Trophoblast cell (in vitro differentiated cells and primary cell): ENCODE measurements at regions not wholly inside any gene's neighbourhood (a gene's known extent, or its start where the extent isn't known, plus 50 kb on each side); places are given as distances from the start of the nearest gene placed in this dataset.

ENCODE experiments used
- DNase-seq, 2 donors: peaks; one replicate each; pipeline ENCODE4 v3.0.0-alpha.2; 2016
- H2AFZ ChIP-seq: 2 replicates; pipeline ENCODE4 v1.6.1; 2013; ENCODE audit warnings: low read length, moderate library complexity, mild to moderate bottlenecking; ENCODE audit not compliant: insufficient read depth, poor library complexity
- H2AK5ac ChIP-seq: 2 replicates; pipeline ENCODE4 v1.6.1; 2013; ENCODE audit warnings: mild to moderate bottlenecking, low read length
- H2BK120ac ChIP-seq: 2 replicates; pipeline ENCODE4 v1.6.1; 2013; ENCODE audit warnings: low read length, mild to moderate bottlenecking, moderate library complexity; ENCODE audit not compliant: insufficient read depth, poor library complexity
- H2BK12ac ChIP-seq: 2 replicates; pipeline ENCODE4 v1.6.1; 2013; ENCODE audit warnings: mild to moderate bottlenecking, low read length, moderate library complexity
- H2BK5ac ChIP-seq: 2 replicates; pipeline ENCODE4 v1.6.1; 2013; ENCODE audit warnings: low read length, low read depth, moderate library complexity, mild to moderate bottlenecking; ENCODE audit not compliant: poor library complexity
- H3K14ac ChIP-seq: 2 replicates; pipeline ENCODE4 v1.6.1; 2013; ENCODE audit warnings: mild to moderate bottlenecking, low read length
- H3K18ac ChIP-seq: 2 replicates; pipeline ENCODE4 v1.6.1; 2013; ENCODE audit warnings: mild to moderate bottlenecking, low read length
- H3K23ac ChIP-seq: 2 replicates; pipeline ENCODE4 v1.6.1; 2013; ENCODE audit warnings: low read length
- H3K27ac ChIP-seq: 2 replicates; pipeline ENCODE4 v1.5.1; 2013; ENCODE audit warnings: low read depth, mild to moderate bottlenecking, inconsistent platforms, low read length, moderate library complexity
- H3K27me3 ChIP-seq: 2 replicates; pipeline ENCODE4 v1.6.1; 2013; ENCODE audit warnings: inconsistent platforms, mild to moderate bottlenecking, low read length, moderate library complexity; ENCODE audit not compliant: insufficient read depth
- H3K36me3 ChIP-seq, 2 experiments: 1 replicate in 1 of 2; 2 replicates in 1 of 2; pipeline ENCODE4 v1.6.1; 2013; ENCODE audit warnings: low read length in 2 of 2, mild to moderate bottlenecking in 2 of 2, moderate library complexity in 1 of 2; ENCODE audit not compliant: insufficient read depth in 2 of 2, control insufficient read depth in 1 of 2
- H3K4ac ChIP-seq: 2 replicates; pipeline ENCODE4 v1.6.1; 2013; ENCODE audit warnings: low read depth, mild to moderate bottlenecking, low read length, moderate library complexity
- H3K4me1 ChIP-seq, 2 experiments: 1 replicate in 1 of 2; 2 replicates in 1 of 2; pipeline ENCODE4 v1.6.1; 2013; ENCODE audit warnings: low read length in 2 of 2, mild to moderate bottlenecking in 2 of 2, moderate library complexity in 1 of 2; ENCODE audit not compliant: insufficient read depth in 2 of 2, control insufficient read depth in 1 of 2
- H3K4me2 ChIP-seq: 2 replicates; pipeline ENCODE4 v1.6.1; 2013; ENCODE audit warnings: inconsistent platforms, mild to moderate bottlenecking, low read length, moderate library complexity
- H3K4me3 ChIP-seq: 2 replicates; pipeline ENCODE4 v1.5.1; 2013; ENCODE audit warnings: mild to moderate bottlenecking, low read depth, low read length, inconsistent platforms
- H3K79me1 ChIP-seq: one replicate; pipeline ENCODE4 v1.6.1; 2013; ENCODE audit warnings: low read length
- H3K79me2 ChIP-seq: 2 replicates; pipeline ENCODE4 v1.6.1; 2013; ENCODE audit warnings: low read length, mild to moderate bottlenecking; ENCODE audit not compliant: control insufficient read depth, insufficient read depth, poor library complexity
- H3K9ac ChIP-seq: 2 replicates; pipeline ENCODE4 v1.6.1; 2013; ENCODE audit warnings: mild to moderate bottlenecking, low read length
- H3K9me3 ChIP-seq: 2 replicates; pipeline ENCODE4 v1.6.1; 2013; ENCODE audit warnings: low read depth, mild to moderate bottlenecking, control low read depth, inconsistent platforms, low read length; ENCODE audit not compliant: insufficient read depth
- H4K12ac ChIP-seq: 2 replicates; pipeline ENCODE4 v1.6.1; 2013; ENCODE audit warnings: low read depth, mild to moderate bottlenecking, low read length, moderate library complexity
- H4K8ac ChIP-seq: 2 replicates; pipeline ENCODE4 v1.6.1; 2013; ENCODE audit warnings: low read depth, mild to moderate bottlenecking, low read length, moderate library complexity
- H4K91ac ChIP-seq: one replicate; pipeline ENCODE4 v1.6.1; 2013; ENCODE audit warnings: low read depth, mild to moderate bottlenecking, low read length, moderate library complexity
- WGBS: extraction: QIAGEN DNeasy Blood & Tissue Kit; methylation state at CpG from one replicate; pipeline ENCODE4 v1.1.7; 2013; ENCODE audit warnings: missing lambda C conversion rate; ENCODE audit not compliant: insufficient read length, insufficient coverage; ENCODE audit errors: extremely low coverage; 5-methylcytosine and 5-hydroxymethylcytosine counted together

DNA sequence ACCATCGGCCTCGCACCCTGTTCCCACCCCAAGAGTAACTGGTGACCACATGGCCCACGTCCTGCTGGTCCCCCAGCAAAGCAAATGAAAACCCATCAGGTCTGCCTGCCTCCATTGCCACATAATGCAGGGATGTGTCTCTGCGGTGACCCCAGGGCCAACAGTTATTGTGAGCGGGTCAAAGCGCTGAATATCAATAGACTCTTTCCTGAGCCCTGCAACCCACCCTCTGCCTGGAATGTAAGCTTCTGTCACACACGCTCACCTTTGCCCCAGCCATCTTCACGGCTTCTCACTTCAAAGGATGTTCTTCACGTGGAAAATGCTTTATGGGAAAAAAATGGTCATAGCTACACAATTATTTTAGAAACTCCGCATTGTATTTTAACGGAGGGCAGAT, 63.9 kb downstream of the FZD10 start:
- H2AK5ac ChIP-seq, result no peak overlapping the region
- H3K27ac ChIP-seq, result no peak overlapping the region
- no peak overlapping the region for H2AFZ ChIP-seq
- no peak overlapping the region for H3K4ac ChIP-seq
- no CpG with 5 or more reads among the region's 11 CpGs for WGBS
- H3K9ac ChIP-seq, result no peak overlapping the region
- H3K9me3 ChIP-seq, result peaks cover 15% of the 10 kb centered on the region
- H4K12ac ChIP-seq, result no peak overlapping the region
- H3K36me3 ChIP-seq, result no peaks in the 10 kb centered on the region
- H3K18ac ChIP-seq, result no peak overlapping the region
- H4K91ac ChIP-seq, result no peak overlapping the region
- H2BK5ac ChIP-seq, result no peak overlapping the region
- H2BK12ac ChIP-seq, result no peak overlapping the region
- H3K79me2 ChIP-seq, result no peaks in the 10 kb centered on the region
- H3K4me3 ChIP-seq, result no peak overlapping the region
- H3K4me1 ChIP-seq, result no peaks in the 10 kb centered on the region
- no peaks in the 10 kb centered on the region for H3K79me1 ChIP-seq
- no peak overlapping the region for H3K4me2 ChIP-seq
- H4K8ac ChIP-seq, result no peak overlapping the region
- no peak overlapping the region for H2BK120ac ChIP-seq
- no peak overlapping the region for H3K14ac ChIP-seq
- H3K23ac ChIP-seq, result no peak overlapping the region
- H3K27me3 ChIP-seq, result peaks cover 6% of the 10 kb centered on the region
- no peak for DNase-seq

DNA sequence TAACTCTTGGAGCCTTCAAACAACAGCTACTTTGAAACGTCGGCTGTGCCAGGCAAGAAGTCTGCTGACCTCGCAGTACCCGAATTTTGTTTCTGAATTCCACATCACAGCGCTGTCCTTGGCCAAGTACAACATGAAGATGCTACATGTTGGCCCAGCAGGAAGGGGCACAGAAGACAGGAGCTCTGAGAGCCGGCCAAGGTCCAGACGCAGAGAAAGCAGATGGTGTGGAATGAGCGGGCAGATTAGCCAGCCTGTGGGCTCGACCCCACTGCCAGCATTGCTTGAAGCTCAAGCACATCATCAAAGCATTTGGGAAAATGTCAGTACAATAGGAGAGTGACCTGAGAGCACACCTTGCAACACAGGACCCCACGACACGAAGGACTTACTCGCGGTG, 64.5 kb downstream of the FZD10 start:
- Histone ChIP-seq H3K4ac (no peak overlapping the region), H4K91ac (no peak overlapping the region), H2BK12ac (no peak overlapping the region), H3K36me3 (no peaks in the 10 kb centered on the region), H3K18ac (no peak overlapping the region), H3K9ac (no peak overlapping the region), H4K12ac (no peak overlapping the region), H3K27ac (no peak overlapping the region), H4K8ac (no peak overlapping the region), H3K79me2 (no peaks in the 10 kb centered on the region), H2AFZ (no peak overlapping the region), H3K79me1 (no peaks in the 10 kb centered on the region), H3K14ac (no peak overlapping the region), H3K9me3 (peaks cover 18% of the 10 kb centered on the region), H2BK5ac (no peak overlapping the region), H3K4me2 (no peak overlapping the region), H2AK5ac (no peak overlapping the region), H3K4me1 (no peaks in the 10 kb centered on the region), H3K4me3 (no peak overlapping the region), H2BK120ac (no peak overlapping the region), H3K23ac (no peak overlapping the region), H3K27me3 (peaks cover 6% of the 10 kb centered on the region)
- whole genome bisulfite sequencing, result no CpG with 5 or more reads among the region's 13 CpGs
- no peak for DNase-seq

DNA sequence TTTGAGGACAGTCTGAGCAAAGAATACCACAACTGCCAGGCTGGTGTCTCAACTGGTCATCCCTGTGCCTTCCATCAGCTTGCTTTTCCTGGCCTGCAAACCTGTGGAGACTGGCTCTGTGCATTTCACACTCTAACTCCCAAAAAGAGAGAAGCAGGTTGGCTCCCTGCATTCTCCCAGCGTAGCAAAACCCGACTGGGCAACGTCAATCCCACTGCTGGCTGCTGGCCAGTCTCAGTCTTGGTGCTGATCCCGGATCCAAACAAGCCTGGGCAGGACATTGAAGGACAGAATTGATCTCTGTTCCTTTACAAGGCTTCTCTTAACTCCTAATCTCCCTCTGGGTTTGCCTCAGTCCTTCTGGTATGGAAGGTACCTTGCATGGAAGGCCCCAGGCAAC, 65.4 kb downstream of the FZD10 start:
- H3K4me3 ChIP-seq, result no peak overlapping the region
- H3K4me2 ChIP-seq, result no peak overlapping the region
- H2AK5ac ChIP-seq, result no peak overlapping the region
- H2BK5ac ChIP-seq, result no peak overlapping the region
- H3K27ac ChIP-seq, result no peak overlapping the region
- no CpG with 5 or more reads among the region's 4 CpGs for WGBS
- peaks cover 20% of the 10 kb centered on the region for H3K9me3 ChIP-seq
- no peak overlapping the region for H3K9ac ChIP-seq
- peaks cover under 1% of the 10 kb centered on the region for H3K27me3 ChIP-seq
- H4K12ac ChIP-seq, result no peak overlapping the region
- no peak overlapping the region for H3K18ac ChIP-seq
- no peaks in the 10 kb centered on the region for H3K79me1 ChIP-seq
- H3K14ac ChIP-seq, result no peak overlapping the region
- no peaks in the 10 kb centered on the region for H3K4me1 ChIP-seq
- H4K8ac ChIP-seq, result no peak overlapping the region
- no peak overlapping the region for H3K4ac ChIP-seq
- DNase-seq, result no peak
- no peaks in the 10 kb centered on the region for H3K79me2 ChIP-seq
- no peak overlapping the region for H3K23ac ChIP-seq
- no peaks in the 10 kb centered on the region for H3K36me3 ChIP-seq
- H2BK120ac ChIP-seq, result no peak overlapping the region
- H2BK12ac ChIP-seq, result no peak overlapping the region
- no peak overlapping the region for H4K91ac ChIP-seq
- H2AFZ ChIP-seq, result no peak overlapping the region

DNA sequence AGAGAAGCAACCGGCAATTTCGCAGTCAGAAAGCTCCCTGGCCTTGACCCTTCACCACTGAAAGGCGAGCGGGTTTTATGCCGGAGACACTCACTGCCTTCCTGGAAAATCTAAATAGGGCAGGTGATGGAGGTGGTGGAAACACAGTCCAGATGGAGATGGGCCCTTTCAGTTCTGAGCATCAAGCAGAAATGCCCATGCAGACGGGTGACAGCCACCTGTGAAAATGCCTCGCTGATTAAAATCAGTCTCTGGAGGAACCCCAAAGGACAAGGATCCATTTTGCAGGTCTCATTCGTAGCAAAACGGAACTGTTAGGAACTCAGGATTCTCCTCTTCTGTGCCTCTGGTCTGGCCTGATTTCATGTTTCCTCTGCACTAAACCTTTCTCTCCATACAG, 74.2 kb downstream of the FZD10 start:
- Histone ChIP-seq H3K27me3 (no peaks in the 10 kb centered on the region), H2BK5ac (no peak overlapping the region), H3K9ac (no peak overlapping the region), H3K4me2 (no peak overlapping the region), H3K23ac (no peak overlapping the region), H3K18ac (no peak overlapping the region), H3K27ac (no peak overlapping the region), H3K36me3 (no peaks in the 10 kb centered on the region), H3K4ac (no peak overlapping the region), H2BK120ac (no peak overlapping the region), H3K79me2 (no peaks in the 10 kb centered on the region), H3K4me3 (no peak overlapping the region), H4K91ac (no peak overlapping the region), H3K4me1 (no peaks in the 10 kb centered on the region), H2AFZ (no peak overlapping the region), H4K12ac (no peak overlapping the region), H2BK12ac (no peak overlapping the region), H3K9me3 (peaks cover 6% of the 10 kb centered on the region), H3K14ac (no peak overlapping the region), H4K8ac (no peak overlapping the region), H3K79me1 (no peaks in the 10 kb centered on the region), H2AK5ac (no peak overlapping the region)
- WGBS, result no CpG with 5 or more reads among the region's 9 CpGs
- no peak for DNase-seq
